ENCODE measurements at regions not wholly inside any gene's neighbourhood (a gene's known extent, or its start where the extent isn't known, plus 50 kb on each side); places are given as distances from the start of the nearest gene placed in this dataset.

GRCh38 chr15:31434588-31435260 lies 108.1 kb downstream of the KLF13 start (continued):
- TF ChIP-seq, protein P1, sequence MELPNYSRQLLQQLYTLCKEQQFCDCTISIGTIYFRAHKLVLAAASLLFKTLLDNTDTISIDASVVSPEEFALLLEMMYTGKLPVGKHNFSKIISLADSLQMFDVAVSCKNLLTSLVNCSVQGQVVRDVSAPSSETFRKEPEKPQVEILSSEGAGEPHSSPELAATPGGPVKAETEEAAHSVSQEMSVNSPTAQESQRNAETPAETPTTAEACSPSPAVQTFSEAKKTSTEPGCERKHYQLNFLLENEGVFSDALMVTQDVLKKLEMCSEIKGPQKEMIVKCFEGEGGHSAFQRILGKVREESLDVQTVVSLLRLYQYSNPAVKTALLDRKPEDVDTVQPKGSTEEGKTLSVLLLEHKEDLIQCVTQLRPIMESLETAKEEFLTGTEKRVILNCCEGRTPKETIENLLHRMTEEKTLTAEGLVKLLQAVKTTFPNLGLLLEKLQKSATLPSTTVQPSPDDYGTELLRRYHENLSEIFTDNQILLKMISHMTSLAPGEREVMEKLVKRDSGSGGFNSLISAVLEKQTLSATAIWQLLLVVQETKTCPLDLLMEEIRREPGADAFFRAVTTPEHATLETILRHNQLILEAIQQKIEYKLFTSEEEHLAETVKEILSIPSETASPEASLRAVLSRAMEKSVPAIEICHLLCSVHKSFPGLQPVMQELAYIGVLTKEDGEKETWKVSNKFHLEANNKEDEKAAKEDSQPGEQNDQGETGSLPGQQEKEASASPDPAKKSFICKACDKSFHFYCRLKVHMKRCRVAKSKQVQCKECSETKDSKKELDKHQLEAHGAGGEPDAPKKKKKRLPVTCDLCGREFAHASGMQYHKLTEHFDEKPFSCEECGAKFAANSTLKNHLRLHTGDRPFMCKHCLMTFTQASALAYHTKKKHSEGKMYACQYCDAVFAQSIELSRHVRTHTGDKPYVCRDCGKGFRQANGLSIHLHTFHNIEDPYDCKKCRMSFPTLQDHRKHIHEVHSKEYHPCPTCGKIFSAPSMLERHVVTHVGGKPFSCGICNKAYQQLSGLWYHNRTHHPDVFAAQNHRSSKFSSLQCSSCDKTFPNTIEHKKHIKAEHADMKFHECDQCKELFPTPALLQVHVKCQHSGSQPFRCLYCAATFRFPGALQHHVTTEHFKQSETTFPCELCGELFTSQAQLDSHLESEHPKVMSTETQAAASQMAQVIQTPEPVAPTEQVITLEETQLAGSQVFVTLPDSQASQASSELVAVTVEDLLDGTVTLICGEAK (IDR thresholded peaks at IDR 0.05): no peak
- TF ChIP-seq, protein P1 (CRISPR knock-in tag; IDR thresholded peaks at IDR 0.05): no peak
- TF ChIP-seq FOXC1 (CRISPR knock-in tag; IDR thresholded peaks at IDR 0.05; ENCODE audit: borderline replicate concordance) (no peak), NR2F2 (IDR thresholded peaks at IDR 0.05; ENCODE audit: borderline replicate concordance, low read depth) (no peak), POGZ (CRISPR knock-in tag; IDR thresholded peaks at IDR 0.05) (no peak), ZSCAN25 (CRISPR knock-in tag; IDR thresholded peaks at IDR 0.05) (no peak), ZNF879 (CRISPR knock-in tag; IDR thresholded peaks at IDR 0.05) (no peak)
- TF ChIP-seq, protein P2, sequence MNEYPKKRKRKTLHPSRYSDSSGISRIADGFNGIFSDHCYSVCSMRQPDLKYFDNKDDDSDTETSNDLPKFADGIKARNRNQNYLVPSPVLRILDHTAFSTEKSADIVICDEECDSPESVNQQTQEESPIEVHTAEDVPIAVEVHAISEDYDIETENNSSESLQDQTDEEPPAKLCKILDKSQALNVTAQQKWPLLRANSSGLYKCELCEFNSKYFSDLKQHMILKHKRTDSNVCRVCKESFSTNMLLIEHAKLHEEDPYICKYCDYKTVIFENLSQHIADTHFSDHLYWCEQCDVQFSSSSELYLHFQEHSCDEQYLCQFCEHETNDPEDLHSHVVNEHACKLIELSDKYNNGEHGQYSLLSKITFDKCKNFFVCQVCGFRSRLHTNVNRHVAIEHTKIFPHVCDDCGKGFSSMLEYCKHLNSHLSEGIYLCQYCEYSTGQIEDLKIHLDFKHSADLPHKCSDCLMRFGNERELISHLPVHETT (CRISPR knock-in tag; conservative IDR thresholded peaks at IDR 0.05): no peak
- TF ChIP-seq, protein P3, sequence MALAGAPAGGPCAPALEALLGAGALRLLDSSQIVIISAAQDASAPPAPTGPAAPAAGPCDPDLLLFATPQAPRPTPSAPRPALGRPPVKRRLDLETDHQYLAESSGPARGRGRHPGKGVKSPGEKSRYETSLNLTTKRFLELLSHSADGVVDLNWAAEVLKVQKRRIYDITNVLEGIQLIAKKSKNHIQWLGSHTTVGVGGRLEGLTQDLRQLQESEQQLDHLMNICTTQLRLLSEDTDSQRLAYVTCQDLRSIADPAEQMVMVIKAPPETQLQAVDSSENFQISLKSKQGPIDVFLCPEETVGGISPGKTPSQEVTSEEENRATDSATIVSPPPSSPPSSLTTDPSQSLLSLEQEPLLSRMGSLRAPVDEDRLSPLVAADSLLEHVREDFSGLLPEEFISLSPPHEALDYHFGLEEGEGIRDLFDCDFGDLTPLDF (CRISPR knock-in tag; IDR thresholded peaks at IDR 0.05): no peak

Data from HepG2 (cell line).